ENCODE measurements at regions not wholly inside any gene's neighbourhood (a gene's known extent, or its start where the extent isn't known, plus 50 kb on each side); places are given as distances from the start of the nearest gene placed in this dataset.
A peak's percentile ranks its signal among the peaks of the same experiment; 100 is the strongest.

GRCh38 chr12:93042684-93043083 is 113.6 kb upstream of the EEA1 start:
- DNase-seq (ENCODE audit: low read depth in 3 of 3): no peak

GRCh38 chr12:93043192-93043876 is 114.2 kb upstream of the EEA1 start:
- no peak for DNase-seq (ENCODE audit: low read depth in 3 of 3)

DNA sequence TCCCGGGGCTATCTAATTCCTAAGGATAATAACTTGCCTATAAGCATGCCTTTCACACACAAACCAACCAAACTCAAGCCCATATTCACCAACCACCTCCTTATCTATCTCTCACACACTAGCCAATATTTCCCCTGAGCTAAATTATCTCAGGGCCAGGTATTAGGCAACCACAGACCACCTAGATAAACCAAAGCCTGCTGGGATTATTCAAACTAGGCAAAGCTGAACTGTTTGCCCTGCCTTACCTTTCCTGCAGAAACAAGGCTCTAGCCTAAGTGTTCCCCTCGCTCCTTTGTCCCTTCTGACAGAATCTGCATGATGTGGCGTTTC is 114.7 kb upstream of the EEA1 start:
- DNase-seq (ENCODE audit: low read depth in 3 of 3): no peak

- DNase-seq (ENCODE audit: low read depth in 3 of 3): no peak
Measured at GRCh38 chr12:93047118-93047517, 118.0 kb upstream of the EEA1 start.

- DNase-seq (ENCODE audit: low read depth in 3 of 3): no peak
Measured at GRCh38 chr12:93048656-93049055, 119.6 kb upstream of the EEA1 start.

DNA sequence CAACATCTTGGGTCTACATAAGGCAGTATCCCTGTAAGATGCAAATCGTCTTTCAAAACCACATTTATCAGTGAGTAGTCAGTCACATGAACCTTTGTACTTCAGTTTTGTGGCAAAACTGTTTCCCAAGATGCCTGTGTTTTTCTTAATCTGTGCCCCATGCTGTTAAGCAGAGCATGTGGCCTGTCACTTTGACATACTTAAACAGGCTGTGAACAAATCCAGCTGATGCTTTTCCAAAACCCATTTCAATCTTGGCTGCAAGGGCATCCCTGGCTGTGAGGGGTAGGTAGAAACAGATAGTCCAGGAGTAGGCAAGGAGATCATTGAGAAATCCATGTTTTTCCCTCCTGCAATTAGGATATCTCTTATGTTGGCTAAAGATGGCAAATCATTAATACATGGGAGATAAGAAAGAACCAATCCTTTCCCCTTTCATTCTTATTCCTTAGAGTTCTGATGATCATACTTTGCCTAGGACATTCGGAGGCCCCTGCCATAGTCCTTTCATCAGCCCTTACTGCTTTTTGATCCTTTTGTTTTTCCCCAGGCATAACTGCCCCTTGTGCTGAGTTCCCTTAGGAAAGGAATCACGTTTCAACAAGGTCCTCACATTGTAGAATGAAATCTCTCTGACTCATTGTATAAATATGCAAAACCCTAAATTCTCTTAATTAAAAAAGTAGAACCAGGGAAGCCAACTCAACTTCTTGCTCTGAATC is 121.1 kb upstream of the EEA1 start:
- no peak for DNase-seq (ENCODE audit: low read depth in 3 of 3)

DNA sequence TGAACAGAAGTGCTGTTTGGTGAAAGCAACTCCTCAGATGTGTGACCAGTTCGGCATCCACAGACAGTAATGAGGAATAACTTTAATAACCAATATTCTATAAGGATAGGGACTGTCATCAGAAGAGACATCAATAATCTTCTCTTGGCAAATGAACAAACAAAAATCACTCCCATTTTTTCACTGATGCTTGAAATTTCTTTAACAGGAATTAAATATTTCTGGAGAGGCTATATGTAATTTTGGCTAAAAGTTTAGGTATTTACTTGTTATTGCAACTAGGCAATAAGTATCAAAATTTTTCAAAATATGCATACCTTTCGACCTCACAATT is 121.6 kb upstream of the EEA1 start:
- DNase-seq (ENCODE audit: low read depth in 3 of 3): no peak

GRCh38 chr12:93054021-93054420 is 124.9 kb upstream of the EEA1 start:
- no peak for DNase-seq (ENCODE audit: low read depth in 3 of 3)

DNA sequence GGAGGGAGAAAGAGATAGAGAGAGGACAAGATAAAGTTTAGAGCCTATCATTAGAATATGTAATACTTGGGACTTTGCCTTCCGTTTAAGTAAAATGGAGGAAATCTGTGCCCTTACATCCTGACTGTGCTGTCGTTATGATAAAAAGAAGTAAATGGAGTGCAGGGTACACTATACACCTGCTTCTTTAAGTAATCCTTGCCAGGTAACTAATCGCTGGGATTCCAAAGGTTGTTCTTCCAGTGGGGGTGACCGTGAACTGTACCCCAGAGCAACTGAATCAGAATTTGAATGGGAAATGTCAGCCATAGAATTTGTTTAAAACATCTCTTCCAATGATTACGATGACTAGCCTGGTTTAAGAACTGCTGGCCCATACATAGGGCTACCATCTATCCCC is 126.1 kb upstream of the EEA1 start:
- no peak for DNase-seq (ENCODE audit: low read depth in 3 of 3)

GRCh38 chr12:93056971-93057535 is 128.0 kb upstream of the EEA1 start:
- no peak for DNase-seq (ENCODE audit: low read depth in 3 of 3)

DNA sequence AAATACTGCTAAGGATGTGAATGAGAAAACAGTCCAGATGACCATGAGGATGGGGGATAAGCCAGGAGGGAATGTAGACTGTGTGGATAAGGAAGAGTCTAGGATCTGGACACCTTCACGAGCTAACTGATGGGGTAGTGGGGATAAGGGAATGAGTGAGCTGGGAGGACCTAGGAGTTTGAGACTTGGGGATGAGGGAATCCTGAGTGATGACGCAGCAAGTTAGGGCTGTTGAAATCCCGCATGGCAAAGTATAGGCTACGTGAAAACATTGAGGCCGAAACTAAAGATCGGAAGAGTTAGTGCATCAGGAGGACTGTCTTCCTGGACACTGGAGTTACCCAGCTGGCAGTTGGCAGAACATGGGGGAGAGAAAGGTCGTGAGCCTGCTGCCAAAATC is 129.2 kb upstream of the EEA1 start:
- no peak for DNase-seq (ENCODE audit: low read depth in 3 of 3)

DNA sequence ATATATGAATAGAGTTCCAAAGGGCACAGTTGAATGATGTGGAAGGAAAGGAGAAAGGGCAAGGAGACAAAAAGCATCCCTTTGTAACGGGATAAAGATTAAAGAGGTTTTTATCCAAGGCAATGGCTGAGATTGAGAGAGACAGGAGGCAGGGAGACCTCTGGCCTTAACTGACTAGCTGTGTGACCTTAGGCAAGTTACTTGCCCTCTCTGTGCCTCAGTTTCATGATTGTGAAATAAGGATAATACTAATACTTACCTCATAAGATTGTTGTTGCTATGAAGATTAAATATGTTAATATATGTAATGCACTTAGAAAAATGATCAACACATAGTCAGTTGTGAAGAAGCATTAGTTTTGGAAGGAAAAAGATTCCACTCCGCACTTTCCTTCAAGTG is 130.2 kb upstream of the EEA1 start:
- DNase-seq (ENCODE audit: low read depth in 3 of 3): no peak

DNA sequence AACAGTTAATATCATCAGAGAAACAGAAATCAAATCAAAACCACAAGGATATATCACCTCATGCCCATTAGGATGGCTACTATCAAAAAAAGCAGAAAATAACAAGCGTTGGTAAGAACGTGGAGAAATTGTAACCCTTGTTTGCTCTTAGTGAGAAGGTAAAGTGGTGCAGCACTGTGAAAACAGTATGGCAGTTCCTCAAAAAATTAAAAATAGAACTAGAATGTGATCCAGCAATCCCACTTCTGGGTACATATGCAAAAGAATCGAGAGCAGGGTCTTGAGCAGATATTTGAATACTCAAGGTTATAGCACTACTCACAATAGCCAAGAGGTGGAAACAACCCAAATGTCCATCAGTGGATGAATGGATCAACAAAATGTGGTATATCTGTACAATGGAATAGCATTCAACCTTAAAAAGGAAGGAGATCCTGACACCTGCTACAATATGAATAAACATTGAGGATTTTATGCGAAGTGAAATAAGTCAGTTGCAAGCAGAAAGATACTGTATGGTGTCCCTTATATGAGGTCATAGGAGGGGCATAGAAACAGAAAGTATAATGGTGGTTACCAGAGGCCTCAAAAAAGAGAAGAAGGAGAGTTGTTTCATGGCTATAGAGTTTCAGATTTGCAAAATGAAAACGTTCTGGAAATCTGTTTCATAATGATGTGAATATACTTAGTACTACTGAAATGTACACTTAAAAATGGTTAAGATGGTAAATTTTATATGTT is 131.0 kb upstream of the EEA1 start:
- no peak for DNase-seq (ENCODE audit: low read depth in 3 of 3)

- DNase-seq (ENCODE audit: low read depth in 3 of 3): peak in 1 of 3 experiments; percentile 5
Measured at GRCh38 chr12:93060666-93061472, 131.8 kb upstream of the EEA1 start.

DNA sequence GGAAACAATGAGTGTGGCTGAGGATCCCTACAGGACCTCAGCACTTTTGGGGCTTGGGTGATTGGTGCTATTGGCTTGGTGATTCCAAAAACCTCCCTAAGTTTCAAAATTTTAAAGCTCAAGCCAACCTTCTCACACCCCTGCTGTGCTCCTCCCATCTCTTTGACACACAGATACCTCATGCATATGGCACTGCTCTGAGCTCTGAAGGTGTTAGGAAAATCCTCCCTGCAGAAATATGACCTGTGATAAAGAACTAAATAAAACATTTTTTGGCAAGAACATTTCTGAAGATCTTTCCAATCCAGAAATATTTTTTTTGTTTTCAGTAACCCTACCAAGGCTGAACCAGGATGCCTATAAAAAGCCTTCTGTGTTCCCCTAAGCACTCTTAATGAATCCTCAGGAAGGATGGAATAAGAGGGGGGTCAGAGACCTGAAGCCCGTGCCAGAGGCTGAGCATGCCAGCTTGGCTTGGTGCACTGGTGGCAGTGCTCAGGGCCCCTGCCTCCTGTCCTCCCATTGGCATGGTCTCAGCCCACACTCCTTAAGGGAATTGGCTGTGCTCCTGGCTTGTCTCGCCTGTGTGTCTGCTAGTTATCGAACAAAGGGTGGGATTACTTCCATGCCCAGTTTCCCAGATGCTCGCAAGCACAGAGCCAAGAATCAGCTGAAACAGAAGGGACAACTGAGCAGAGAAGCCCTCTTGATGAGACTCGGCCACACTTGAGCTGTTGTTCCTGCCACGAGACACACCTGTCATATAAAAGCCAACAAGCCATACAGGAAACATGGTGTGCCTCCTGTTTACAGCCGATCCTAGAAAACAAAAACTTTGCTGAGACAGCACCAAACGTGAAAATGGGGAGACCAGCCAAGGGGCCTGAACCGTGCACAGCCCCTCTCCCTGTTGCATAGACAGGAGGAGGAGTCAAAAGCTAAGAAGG is 132.7 kb upstream of the EEA1 start:
- DNase-seq (ENCODE audit: low read depth in 3 of 3): no peak

DNA sequence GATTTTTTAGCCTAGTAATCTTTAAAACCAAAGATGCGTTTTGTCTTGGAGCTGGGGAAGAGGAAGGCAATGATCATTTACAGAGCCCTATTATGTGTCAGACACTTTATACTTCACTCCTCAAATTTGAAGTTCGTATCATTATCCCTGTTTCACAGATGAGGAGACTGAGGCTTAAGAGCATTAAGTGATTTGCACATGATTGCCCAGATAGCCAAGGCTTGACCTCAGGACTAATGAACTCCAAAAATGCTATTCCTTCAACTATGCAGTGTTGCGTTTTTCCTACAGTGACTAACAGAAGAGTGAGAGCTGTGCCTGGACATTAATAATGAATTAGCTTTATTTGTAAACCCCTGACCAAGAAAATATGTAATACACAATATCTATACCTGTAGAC is 136.8 kb upstream of the EEA1 start:
- no peak for DNase-seq (ENCODE audit: low read depth in 3 of 3)

GRCh38 chr12:93072340-93072739 is 143.2 kb upstream of the EEA1 start:
- DNase-seq (ENCODE audit: low read depth in 3 of 3): no peak

GRCh38 chr12:93073324-93073723 is 144.2 kb upstream of the EEA1 start:
- no peak for DNase-seq (ENCODE audit: low read depth in 3 of 3)

DNA sequence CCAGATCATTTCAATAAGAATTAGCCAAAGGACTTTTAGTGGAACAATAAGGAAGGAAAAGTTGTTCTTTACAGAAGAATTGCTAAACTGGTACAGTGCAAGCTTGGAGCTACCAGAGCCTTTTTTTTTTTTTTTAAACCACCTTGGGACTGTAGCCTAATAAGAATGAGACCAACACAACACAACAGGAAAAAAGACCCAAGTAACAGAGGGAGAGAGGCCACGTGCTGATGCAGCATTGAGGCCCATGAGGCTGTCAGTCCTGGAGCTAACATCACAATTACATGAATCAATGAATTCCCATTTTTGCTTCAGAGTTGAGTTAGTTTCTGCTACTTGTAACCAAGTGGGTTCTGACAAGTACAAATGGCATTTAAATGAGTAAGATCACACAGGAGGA is 149.0 kb upstream of the EEA1 start:
- no peak for DNase-seq (ENCODE audit: low read depth in 3 of 3)

DNA sequence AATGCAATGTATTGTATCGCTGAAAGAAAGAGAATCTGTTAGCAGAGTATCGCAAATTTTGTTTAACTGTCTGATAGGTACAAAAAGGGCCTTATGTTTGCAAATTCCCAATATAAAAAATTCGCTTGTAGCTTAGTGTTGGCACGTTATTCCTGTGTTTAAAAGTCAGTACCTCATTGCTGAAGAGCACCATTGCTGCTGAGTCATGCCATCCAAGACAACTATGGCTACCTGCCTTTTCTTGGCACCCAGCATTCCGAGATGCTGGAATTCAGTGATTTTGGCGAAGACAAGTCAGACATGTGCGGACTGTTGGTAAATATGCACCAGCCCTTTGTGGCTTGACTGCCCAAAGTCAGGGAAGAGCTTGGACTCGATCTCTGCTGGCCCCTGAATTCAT is 149.5 kb upstream of the EEA1 start:
- DNase-seq (ENCODE audit: low read depth in 3 of 3): no peak

GRCh38 chr12:93079271-93079670 is 150.2 kb upstream of the EEA1 start:
- no peak for DNase-seq (ENCODE audit: low read depth in 3 of 3)

Measured in stimulated activated CD4-positive, alpha-beta T cell treated with anti-CD3 and anti-CD28 coated beads, TNF-alpha, amount 100 ng/mL, for 24 hours (primary cell).